GM11168 (cell line): ENCODE measurements at regions not wholly inside any gene's neighbourhood (a gene's known extent, or its start where the extent isn't known, plus 50 kb on each side); places are given as distances from the start of the nearest gene placed in this dataset.

Source experiments
- in situ Hi-C: fragments of 300-500 bp; cut with MboI; formaldehyde crosslinking; loops from one replicate; pipeline ENCODE4 v1.12.0; 2022; ENCODE audit warnings: low sequenced_read_pairs; ENCODE audit not compliant: unreplicated experiment

- in situ Hi-C loops: no loop called here
Measured at GRCh38 chr9:109830545-109830944, 50.5 kb downstream of the PALM2AKAP2 start.

- in situ Hi-C loops: no loop called here
Measured at GRCh38 chr9:109831998-109832658, 52.1 kb downstream of the PALM2AKAP2 start.

- in situ Hi-C loops: no loop called here
Measured at GRCh38 chr9:109834855-109835254, 54.9 kb downstream of the PALM2AKAP2 start.

- in situ Hi-C loops: no loop called here
Measured at GRCh38 chr9:109843641-109844040, 63.6 kb downstream of the PALM2AKAP2 start.

GRCh38 chr9:109845226-109845625 lies 65.2 kb downstream of the PALM2AKAP2 start:
- in situ Hi-C loops: no loop called here

GRCh38 chr9:109846776-109847175 lies 66.8 kb downstream of the PALM2AKAP2 start:
- in situ Hi-C loops: no loop called here

- in situ Hi-C loops: no loop called here
Measured at GRCh38 chr9:109852556-109852955, 72.6 kb downstream of the PALM2AKAP2 start.

- in situ Hi-C loops: no loop called here
Measured at GRCh38 chr9:109855540-109855939, 75.5 kb downstream of the PALM2AKAP2 start.

GRCh38 chr9:109856785-109857184 lies 76.8 kb downstream of the PALM2AKAP2 start:
- in situ Hi-C loops: no loop called here

- in situ Hi-C loops: no loop called here
Measured at GRCh38 chr9:109857336-109857735, 77.3 kb downstream of the PALM2AKAP2 start.

- in situ Hi-C loops: no loop called here
Measured at GRCh38 chr9:109859447-109859846, 79.4 kb downstream of the PALM2AKAP2 start.

- in situ Hi-C loops: no loop called here
Measured at GRCh38 chr9:109860521-109860920, 80.5 kb downstream of the PALM2AKAP2 start.

- in situ Hi-C loops: no loop called here
Measured at GRCh38 chr9:109861499-109861898, 81.5 kb downstream of the PALM2AKAP2 start.

- in situ Hi-C loops: no loop called here
Measured at GRCh38 chr9:109861918-109862317, 81.9 kb downstream of the PALM2AKAP2 start.

- in situ Hi-C loops: no loop called here
Measured at GRCh38 chr9:109862452-109862851, 82.5 kb downstream of the PALM2AKAP2 start.

GRCh38 chr9:109863961-109864360 lies 84.0 kb downstream of the PALM2AKAP2 start:
- in situ Hi-C loops: no loop called here

- in situ Hi-C loops: no loop called here
Measured at GRCh38 chr9:109865521-109865920, 85.5 kb downstream of the PALM2AKAP2 start.

GRCh38 chr9:109868207-109868606 lies 88.2 kb downstream of the PALM2AKAP2 start:
- in situ Hi-C loops: no loop called here

- in situ Hi-C loops: no loop called here
Measured at GRCh38 chr9:109868722-109869121, 88.7 kb downstream of the PALM2AKAP2 start.

- in situ Hi-C loops: no loop called here
Measured at GRCh38 chr9:109870365-109870764, 90.4 kb downstream of the PALM2AKAP2 start.

GRCh38 chr9:109872901-109873300 lies 92.9 kb downstream of the PALM2AKAP2 start:
- in situ Hi-C loops: no loop called here

GRCh38 chr9:109875495-109876129 lies 95.6 kb downstream of the PALM2AKAP2 start:
- in situ Hi-C loops: no loop called here
